ENCODE measurements at regions not wholly inside any gene's neighbourhood (a gene's known extent, or its start where the extent isn't known, plus 50 kb on each side); places are given as distances from the start of the nearest gene placed in this dataset.

DNA sequence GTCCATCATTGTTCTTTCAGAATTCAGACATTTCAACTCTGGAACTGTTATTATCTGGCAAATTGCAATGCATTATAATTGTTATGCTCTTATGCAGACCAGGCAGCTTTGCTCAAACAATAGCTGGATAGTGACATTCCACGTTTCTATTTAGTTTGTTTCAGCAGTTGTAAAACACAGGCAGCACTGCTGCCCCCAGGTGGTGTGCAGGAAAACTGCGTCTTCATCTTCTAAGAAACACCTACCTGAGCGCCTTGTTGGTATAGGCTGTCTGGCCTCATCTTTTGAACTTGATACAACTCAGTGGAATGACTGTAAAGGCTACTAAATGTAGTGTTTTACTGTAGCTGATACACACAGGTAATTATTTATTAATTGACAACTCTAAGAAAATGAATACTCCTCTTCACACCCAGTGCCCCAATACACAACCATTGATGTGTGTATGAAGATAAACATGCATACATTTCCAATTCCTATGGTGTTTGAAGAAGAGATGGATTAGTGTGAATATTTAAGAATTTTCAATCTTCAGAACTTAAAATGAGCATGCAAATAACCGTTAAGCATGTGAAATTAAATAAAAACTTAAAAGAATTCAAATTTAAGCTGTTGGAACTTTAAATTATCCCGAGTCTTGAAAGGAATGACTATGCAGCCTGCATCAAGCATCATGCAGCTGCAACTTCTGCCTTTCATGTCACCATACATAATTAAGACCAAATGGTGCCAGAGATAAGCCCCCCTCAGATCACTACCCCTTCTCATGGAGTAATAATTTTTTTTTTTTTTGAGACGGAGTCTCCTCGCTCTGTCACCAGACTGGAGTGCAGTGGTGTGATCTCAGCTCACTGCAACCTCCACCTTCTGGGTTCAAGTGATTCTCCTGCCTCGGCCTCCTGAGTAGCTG, 85.6 kb downstream of the CD8B2 start:
- intact Hi-C loops (cut with DNase I): no loop called here

DNA sequence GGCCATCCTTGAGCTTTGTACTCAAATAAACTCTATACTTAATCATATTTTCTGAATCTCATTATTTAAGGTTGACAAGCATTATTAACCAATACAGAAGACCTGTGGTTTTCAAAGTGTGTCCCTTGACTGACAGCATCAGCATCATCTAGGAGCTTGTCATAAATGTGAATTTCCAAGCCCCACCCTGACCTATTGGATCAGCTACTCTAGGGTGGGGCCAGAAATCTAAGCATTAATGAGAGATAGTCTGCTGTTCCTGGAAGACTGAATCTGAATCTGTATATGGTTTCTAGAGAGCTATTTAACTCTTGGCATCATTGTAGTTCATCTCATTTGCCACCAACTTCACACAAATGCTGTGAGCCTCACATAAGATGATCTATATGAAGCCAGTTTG, 86.6 kb downstream of the CD8B2 start:
- no peak for ATAC-seq (ENCODE audit: poor library complexity)
- intact Hi-C loops (cut with DNase I): no loop called here
- no peak for DNase-seq

More for the DNA sequence above, 85.6 kb downstream of the CD8B2 start:
- no peak for DNase-seq
- ATAC-seq (ENCODE audit: poor library complexity): no peak

DNA sequence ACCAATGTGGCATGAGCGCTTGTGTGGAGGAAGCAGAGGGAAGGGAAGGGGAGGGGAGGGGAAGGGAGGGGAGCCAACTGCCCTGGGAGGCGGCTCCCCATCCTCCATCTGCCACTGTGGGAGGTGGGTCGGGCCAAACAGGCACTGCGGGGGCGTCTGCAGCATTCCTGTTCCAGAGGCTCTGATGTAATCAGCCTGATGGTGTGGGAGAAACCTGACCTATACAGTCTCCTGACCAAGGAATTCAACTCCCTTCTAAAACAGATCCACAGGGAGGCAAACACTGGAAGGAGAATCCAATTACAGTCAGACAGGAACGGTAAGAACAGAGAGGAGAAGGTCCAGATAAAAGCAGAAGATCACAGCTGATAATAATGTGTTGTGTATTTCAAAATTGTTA, 88.8 kb downstream of the CD8B2 start:
- intact Hi-C loops (cut with DNase I): no loop called here

DNA sequence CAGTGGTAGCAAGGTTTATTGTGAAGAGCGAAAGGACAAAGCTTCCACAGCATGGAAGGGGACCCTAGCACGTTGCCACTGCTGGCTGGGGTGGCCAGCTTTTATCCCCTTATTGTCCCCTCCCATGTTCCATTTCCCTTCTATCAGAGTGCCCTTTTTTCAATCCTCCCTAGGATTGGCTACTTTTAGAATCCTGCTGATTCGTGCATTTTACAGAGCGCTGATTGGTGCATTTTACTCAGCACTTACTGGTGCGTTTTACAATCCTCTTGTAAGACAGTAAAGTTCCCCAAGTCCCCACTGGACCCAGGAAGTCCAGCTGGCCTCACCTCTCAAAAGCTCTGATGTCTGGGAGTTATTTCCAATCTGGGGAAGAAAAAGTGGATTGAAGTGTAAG, 90.1 kb downstream of the CD8B2 start:
- ATAC-seq (ENCODE audit: poor library complexity): no peak
- intact Hi-C loops (cut with DNase I): no loop called here
- no peak for DNase-seq

More for the DNA sequence above, 88.8 kb downstream of the CD8B2 start:
- DNase-seq (peak; percentile 51), ATAC-seq (ENCODE audit: poor library complexity) (peak; percentile 55)

DNA sequence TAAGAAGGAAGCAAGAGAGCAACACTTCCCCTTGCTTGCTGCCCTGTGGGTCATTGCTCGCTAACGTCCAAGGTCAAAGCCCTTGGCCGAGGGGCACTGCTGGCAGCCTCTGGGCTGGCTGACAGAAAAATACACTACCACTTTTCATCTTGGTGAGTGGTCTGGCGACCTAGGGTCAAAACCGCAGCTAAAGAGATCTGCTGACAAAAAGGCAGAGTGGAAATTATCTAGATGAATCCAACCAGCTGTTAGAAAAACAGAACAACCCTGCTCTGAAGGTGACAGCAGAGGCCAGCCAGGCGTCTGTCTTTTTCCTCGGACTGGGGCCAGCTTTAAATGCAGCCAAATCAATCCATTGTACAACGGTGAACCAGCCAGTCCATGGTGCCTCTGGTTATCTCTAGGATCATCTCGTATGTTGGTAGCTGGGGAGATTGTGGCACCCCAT, 92.6 kb downstream of the CD8B2 start:
- no peak for DNase-seq
- ATAC-seq (ENCODE audit: poor library complexity): peak; percentile 54
- intact Hi-C loops (cut with DNase I): loop anchor here (5.0 kb wide), 1 partner anchor 472 kb away; no protein-coding TSS in a partner anchor

DNA sequence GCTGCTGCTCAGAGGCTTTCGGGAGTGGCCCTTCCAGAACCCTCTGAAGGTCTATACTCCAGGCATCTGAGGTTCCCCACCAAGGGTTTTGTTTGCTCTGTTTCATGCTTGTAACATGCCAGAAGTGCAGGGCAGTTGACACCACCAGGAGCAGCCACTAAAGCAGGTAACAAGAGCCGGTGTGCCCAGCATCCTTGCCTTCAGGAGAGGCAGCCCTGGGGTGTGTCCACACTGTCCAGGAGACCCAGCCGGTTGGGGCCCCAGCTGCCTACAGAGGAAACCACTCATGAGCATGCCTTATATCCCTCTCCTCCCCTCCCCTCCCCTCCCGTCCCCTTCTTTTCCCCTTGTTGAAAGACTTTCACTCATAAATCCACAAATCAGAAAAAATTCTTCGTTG, 93.1 kb downstream of the CD8B2 start:
- DNase-seq (no peak), ATAC-seq (ENCODE audit: poor library complexity) (no peak)
- intact Hi-C loops (cut with DNase I): loop anchor here (5.0 kb wide), 1 partner anchor 473 kb away; no protein-coding TSS in a partner anchor

DNA sequence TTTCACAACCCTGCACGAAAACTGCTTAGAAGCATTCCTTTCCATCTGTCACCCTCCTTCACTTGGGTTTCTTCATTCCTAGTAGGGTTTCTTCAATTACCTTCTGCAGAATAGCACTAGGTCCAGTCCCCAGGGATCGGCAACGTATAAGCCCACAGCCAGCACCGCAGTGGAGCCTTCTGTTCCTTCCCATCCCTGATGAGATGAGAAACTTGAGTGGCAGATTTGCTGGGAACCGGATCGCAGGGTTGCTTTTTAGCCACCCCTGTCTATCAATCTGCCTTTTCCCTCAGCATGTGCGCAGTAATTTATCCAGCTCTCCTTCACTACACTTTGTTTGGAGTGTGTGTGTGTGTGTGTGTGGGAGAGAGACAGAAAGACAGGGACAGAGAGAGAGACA, 94.2 kb downstream of the CD8B2 start:
- DNase-seq: no peak
- ATAC-seq (ENCODE audit: poor library complexity): no peak
- intact Hi-C loops (cut with DNase I): loop anchor here (5.0 kb wide), 1 partner anchor 474 kb away; no protein-coding TSS in a partner anchor

DNA sequence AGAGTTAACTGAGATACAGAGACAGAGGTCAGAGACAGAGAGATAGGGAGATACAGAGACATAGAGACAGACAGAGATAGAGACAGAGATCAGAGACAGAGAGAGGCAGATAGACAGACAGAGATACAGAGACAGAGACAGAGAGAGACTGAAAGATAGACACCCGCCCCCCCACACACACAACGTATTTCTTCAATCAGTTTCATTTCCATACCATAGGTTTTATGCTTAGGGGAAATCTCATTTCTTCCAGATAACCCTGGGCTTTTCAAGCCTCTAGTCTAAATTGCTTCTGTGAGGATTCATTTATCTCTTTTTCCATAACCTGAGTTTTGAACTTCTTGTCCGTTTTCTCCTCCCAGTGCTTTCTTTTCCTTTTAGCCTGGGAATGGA, 94.6 kb downstream of the CD8B2 start:
- intact Hi-C loops (cut with DNase I): loop anchor here (5.0 kb wide), 1 partner anchor 474 kb away; no protein-coding TSS in a partner anchor
- DNase-seq (no peak), ATAC-seq (ENCODE audit: poor library complexity) (no peak)

DNA sequence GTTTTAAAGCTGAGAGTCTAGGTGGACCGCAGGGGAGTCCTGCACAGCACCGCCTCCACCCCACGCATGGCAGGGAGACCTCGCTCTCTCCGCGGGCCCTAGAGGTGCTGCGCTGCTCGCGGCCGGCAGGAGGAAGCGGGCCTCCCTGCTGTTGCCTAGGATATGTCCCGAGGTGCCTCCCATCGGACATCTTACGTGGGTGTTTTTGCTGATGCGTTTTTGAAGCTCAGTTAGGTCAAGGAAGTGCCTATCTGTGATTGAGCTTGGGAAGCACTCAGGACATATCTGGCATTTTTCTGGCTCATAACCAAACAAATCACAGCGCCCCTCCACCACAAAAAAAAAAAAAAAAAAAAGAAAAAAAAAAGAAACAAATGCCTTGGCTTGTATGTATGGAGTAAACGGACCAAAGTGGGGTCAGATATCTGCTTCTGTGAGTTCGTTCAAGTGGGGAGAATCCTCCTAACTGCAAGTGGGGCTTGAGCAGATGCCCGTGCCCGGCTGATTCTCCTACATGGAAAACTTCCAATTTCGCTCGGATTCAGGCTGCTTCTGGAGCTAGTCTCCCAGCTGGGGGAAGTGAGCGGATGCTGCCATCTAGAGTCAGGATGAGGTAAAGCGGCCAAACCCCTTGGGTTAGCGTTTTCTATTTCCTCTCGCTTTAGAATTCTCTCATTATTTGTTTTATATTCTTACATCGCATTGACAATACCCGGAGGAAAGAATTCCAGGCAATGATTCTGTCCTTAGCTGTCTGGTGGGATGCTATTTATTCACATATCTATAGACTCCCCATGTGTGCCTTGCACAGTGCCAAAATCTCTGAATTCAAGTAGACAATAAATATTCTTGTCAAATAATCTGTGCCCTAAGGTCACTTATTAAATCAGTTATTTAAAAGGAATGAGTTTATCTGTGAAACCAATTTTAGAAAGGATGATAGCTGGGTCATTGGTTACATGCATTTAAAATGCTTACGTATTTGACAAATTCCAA, 95.3 kb downstream of the CD8B2 start:
- DNase-seq (peak; percentile 72), ATAC-seq (ENCODE audit: poor library complexity) (peak; percentile 90)
- intact Hi-C loops (cut with DNase I): loop anchor here (5.0 kb wide), 1 partner anchor 475 kb away; no protein-coding TSS in a partner anchor

DNA sequence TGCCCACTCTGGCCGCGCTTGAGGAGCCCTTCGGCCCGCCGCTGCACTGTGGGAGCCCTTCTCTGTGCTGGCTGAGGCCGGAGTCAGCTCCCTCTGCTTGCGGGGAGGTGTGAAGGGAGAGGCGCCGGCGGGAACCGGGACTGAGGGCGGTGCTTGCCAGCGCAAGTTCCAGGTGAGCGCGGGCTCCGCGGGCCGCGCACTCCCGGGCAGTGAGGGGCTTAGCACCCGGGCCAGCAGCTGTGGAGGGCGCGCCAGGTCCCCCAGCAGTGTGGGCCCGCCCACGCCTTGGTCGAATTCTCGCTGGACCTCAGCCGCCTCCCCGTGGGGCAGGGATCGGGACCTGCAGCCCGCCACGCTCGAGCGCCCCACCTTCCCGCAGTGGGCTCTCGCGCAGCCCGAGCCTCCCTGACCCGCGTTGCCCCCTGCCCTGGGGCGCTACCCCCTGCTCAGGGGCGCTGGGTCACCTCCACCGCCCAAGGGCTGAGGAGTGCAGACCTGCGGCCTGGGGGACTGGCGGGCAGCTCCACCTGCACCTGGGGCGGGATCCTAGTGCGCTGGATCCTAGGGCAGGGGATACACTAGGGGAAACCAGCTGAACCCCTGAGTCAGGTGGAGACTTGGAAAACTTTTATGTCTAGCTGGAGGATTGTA, 97.3 kb downstream of the CD8B2 start:
- intact Hi-C loops (cut with DNase I): loop anchor here (5.0 kb wide), 1 partner anchor 477 kb away; no protein-coding TSS in a partner anchor
- ATAC-seq (ENCODE audit: poor library complexity): no peak
- DNase-seq: no peak

DNA sequence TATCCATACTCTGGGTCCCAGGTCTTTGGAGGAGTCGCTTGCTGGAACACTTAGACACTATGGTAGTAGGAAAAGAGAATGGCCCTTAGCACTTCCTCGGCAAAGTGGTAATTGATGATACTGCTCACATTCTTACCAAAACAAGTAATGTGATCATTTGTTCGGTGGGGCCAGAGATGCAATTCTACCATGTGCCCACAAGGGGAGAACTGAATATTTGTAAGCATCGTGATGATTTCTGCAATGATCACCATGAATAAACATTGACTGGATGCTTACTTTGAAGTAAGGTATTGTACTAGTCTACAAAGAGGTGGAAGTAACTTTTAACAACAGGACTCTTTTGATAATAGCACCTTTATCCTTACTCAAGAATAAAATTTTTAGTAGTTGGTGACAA, 109.7 kb downstream of the CD8B2 start:
- no peak for DNase-seq
- intact Hi-C loops (cut with DNase I): no loop called here
- ATAC-seq (ENCODE audit: poor library complexity): no peak

DNA sequence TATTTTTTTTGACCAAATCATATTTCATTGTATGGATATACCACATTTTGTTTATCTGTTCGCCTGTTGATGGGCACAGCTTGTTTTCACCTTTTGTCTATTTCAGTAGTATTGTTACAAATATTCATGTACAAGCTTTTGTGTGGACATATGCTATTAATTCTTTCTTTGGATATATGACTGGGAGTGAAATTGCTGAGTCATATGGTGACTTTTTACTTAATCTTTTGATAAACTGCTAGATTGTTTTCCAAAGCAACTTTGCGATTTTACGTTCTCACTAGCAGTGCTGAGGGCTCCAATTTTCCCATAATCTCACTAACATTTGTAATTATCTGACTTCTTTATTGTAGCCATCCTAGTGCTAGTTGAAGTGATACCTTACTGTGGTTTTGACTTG, 112.4 kb downstream of the CD8B2 start:
- ATAC-seq (ENCODE audit: poor library complexity) (no peak), DNase-seq (no peak)
- intact Hi-C loops (cut with DNase I): no loop called here

DNA sequence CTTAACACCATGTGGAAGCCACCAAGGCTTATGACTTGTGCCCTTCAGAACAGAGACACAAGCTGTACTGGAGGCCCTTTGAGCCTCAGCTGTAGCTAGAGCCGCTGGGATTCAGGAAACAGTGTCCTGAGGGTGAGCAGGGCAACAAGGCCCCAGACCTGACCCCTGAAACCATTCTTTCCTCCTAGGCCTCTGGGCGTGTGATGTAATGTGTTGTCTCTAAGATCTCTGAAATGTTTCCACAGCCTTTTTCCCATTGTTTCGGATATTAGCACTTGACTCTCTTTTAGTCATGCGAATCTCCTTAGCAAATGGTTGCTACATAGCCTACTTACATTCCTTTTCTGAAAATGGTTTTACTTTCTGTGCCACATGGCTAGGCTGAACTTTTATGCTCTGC, 114.9 kb downstream of the CD8B2 start:
- ATAC-seq (ENCODE audit: poor library complexity): no peak
- intact Hi-C loops (cut with DNase I): no loop called here

DNA sequence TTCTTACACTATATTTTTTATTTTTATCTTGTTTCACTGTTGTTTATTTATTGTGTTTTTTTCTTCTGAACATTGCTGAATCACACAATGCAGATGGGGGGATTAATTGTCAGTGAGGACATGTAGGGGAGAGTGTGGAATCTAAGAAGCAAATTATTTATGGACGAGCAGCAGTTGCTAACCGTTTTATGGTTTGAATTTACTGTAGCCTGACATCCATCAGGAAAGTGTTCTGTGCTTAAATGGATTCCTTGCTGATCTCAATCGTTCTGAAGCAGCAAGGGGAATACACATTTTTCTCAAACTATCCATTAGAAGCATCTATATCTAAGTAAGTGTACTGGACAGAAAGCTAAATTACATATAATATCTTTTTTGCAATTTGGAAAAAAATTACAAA, 119.5 kb downstream of the CD8B2 start:
- no peak for DNase-seq
- intact Hi-C loops (cut with DNase I): no loop called here
- no peak for ATAC-seq (ENCODE audit: poor library complexity)

More for the DNA sequence above, 114.9 kb downstream of the CD8B2 start:
- no peak for DNase-seq

DNA sequence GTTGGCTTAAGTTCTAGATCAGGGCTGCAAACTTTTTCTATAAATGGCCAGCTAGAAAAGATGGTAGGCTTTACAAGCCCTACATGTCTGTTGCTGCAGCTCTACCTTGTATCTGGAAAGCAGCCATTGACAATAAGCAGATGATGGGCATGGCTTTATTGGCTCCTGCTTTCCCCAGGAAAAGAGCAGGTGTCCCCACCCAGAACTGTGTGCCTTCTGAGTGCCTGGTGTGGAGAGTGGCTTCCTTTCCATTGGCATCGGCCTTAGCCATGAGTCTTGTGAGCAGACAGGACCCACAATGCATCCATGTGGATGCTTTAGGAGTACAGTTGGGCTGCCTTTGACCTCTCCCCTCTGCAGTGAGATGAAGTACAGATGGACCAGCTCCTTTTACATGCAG, 120.2 kb downstream of the CD8B2 start:
- DNase-seq: no peak
- no peak for ATAC-seq (ENCODE audit: poor library complexity)
- intact Hi-C loops (cut with DNase I): no loop called here

DNA sequence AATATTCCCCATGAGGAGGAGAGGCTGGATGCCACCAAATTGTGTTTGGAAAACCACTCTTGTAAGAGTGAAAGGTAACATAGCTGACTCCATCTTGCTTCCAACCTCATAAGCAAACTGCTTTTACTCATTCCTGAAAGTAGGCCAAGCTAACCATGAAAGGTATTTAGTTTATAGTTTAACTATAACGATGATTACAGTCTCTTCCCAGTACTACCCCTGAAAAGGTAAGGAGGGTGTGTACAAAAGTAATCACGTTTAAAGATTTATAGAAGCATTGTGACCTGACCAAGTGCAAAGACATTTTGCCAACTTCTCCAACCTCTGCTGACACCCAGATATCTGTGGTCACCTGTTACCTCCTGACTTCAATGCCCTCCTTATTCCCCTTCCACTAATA, 122.6 kb downstream of the CD8B2 start:
- DNase-seq (no peak), ATAC-seq (ENCODE audit: poor library complexity) (no peak)
- intact Hi-C loops (cut with DNase I): no loop called here

DNA sequence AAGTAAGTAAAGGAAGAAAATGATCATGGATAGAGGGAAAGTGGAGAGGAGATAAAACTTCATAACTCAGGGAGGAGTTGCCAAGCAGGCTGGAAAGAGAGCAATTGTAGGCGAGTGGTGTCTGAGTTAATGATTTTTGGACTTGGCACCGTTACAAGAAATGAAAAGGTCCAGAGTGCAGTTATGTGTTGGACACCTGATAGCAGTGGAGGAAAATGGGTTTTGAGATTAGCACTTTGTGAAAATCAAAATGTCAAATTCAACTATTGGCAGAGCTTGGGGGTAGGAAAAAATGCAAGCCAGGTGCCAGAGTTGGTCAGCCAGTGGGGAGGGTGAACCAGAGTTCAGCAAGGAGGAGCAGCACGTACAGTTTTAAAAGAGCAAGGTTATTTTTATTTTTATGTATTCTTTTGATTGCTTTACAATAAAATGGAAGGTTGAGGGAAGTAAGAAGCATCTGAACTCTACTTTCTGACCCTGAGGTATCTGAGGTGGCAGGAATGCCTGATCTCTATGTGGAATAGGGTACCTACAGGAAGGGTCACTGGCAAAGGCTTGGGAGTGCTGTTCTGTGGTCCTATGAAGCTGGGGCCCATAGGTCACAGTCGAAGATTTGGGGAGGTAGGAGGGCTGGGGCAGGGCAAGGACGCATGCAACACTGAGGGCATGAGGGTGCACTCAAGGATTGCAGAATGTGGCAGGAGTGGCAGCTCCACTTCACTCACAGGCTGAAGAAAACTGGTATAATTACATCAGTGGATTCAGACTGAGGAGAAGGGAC, 127.5 kb downstream of the CD8B2 start:
- intact Hi-C loops (cut with DNase I): no loop called here
- DNase-seq (no peak), ATAC-seq (ENCODE audit: poor library complexity) (peak; percentile 59)

DNA sequence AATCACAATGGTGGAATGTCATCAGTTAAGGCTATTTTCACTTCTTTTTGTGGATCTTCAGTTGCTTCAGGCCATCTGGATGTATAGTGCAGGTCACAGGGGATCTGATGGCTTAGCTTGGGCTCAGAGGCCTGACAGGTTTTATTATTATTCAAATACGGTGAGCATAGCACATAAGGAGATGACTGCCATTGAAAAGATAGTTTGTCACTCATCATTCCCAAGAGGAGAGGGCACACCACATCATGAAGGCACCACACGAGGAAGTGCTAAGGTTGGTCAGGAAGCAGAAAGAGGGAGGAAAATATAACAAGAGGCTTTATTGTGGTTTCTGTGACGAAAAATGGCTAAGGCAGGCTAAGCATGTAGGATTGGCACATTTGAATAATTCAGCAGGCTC, 131.4 kb downstream of the CD8B2 start:
- ATAC-seq (ENCODE audit: poor library complexity) (no peak), DNase-seq (no peak)
- intact Hi-C loops (cut with DNase I): no loop called here
